GM12892 (cell line): ENCODE measurements at regions not wholly inside any gene's neighbourhood (a gene's known extent, or its start where the extent isn't known, plus 50 kb on each side); places are given as distances from the start of the nearest gene placed in this dataset.

Experiments
- POLR2A ChIP-seq: IDR thresholded peaks from 2 replicates; pipeline ENCODE4 v1.6.1; 2011; ENCODE audit warnings: low read depth, low read length, control low read depth
- POLR2AphosphoS5 ChIP-seq: IDR thresholded peaks from 2 replicates; pipeline ENCODE4 v1.6.1; 2011; ENCODE audit warnings: low read depth, low read length, control low read depth
- TAF1 ChIP-seq: IDR thresholded peaks from 2 replicates; pipeline ENCODE4 v1.6.1; 2011; ENCODE audit warnings: low read depth, mild to moderate bottlenecking, control low read depth, low read length, borderline replicate concordance

DNA sequence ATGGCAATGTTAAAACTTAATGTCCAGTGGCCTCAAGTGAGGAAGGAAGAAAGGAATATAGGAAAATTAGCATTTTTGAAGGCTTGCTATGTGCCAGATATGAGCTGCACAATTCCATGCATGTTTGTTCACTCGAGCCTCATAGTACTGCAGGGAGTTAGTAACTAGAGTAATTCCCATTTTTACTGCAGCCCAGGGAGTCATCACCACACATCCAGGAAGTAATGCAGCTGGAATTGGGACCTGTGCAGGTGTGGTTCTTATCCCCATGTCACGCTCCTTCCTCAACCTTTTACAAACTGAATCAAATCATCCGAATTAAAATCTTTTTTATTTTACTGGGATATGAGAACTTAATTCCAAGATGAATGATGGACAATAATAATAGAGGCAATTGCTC, 149.5 kb upstream of the MAFB start:
- no peak for TF ChIP-seq POLR2A
- TF ChIP-seq POLR2AphosphoS5: no peak
- no peak for TF ChIP-seq TAF1
